PC-3 (cell line): ENCODE measurements at regions not wholly inside any gene's neighbourhood (a gene's known extent, or its start where the extent isn't known, plus 50 kb on each side); places are given as distances from the start of the nearest gene placed in this dataset.

Experiments
- EZH2 ChIP-seq: fragments of 300-600 bp; sonication (generic); IDR thresholded peaks from one replicate; pipeline ENCODE4 v1.6.1; 2017; ENCODE audit warnings: antibody characterized with exemption, mild to moderate bottlenecking, low read length; ENCODE audit not compliant: unreplicated experiment
- EZH2phosphoT487 ChIP-seq: fragments of 300-600 bp; sonication (generic); IDR thresholded peaks from 2 replicates; pipeline ENCODE4 v1.6.1; 2018; ENCODE audit warnings: mild to moderate bottlenecking, antibody characterized with exemption, low read length, borderline replicate concordance
- TF ChIP-seq, protein P1 (sequence below): fragments of 300-600 bp; sonication (generic); conservative IDR thresholded peaks from 2 replicates; pipeline ENCODE4 v1.5.1; 2017; ENCODE audit warnings: antibody characterized with exemption, low read depth, mild to moderate bottlenecking, low read length

DNA sequence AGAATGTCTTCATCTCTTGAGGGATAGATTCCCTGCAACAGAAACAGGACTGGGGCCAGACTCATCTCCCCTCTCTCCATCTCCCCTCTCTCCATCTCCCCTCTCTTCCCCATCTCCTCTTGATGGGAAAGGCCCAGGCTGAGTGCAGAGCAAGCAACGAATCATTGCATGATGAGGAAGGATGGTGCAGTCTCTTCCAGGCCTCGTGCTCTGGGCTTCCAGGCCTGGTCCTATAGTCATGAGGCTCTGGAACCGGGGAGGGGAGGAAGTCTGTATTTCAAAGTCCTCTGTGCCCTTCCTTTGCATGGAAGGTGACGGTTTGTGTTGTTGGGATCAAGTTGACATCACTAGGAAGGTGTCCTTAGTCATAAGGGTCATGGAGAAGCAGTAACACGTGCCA, 115.6 kb upstream of the NEDD4L start:
- TF ChIP-seq, protein P1, sequence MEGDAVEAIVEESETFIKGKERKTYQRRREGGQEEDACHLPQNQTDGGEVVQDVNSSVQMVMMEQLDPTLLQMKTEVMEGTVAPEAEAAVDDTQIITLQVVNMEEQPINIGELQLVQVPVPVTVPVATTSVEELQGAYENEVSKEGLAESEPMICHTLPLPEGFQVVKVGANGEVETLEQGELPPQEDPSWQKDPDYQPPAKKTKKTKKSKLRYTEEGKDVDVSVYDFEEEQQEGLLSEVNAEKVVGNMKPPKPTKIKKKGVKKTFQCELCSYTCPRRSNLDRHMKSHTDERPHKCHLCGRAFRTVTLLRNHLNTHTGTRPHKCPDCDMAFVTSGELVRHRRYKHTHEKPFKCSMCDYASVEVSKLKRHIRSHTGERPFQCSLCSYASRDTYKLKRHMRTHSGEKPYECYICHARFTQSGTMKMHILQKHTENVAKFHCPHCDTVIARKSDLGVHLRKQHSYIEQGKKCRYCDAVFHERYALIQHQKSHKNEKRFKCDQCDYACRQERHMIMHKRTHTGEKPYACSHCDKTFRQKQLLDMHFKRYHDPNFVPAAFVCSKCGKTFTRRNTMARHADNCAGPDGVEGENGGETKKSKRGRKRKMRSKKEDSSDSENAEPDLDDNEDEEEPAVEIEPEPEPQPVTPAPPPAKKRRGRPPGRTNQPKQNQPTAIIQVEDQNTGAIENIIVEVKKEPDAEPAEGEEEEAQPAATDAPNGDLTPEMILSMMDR: no peak
- TF ChIP-seq EZH2phosphoT487 (no peak), EZH2 (no peak)
